ENCODE measurements at regions not wholly inside any gene's neighbourhood (a gene's known extent, or its start where the extent isn't known, plus 50 kb on each side); places are given as distances from the start of the nearest gene placed in this dataset.

DNA sequence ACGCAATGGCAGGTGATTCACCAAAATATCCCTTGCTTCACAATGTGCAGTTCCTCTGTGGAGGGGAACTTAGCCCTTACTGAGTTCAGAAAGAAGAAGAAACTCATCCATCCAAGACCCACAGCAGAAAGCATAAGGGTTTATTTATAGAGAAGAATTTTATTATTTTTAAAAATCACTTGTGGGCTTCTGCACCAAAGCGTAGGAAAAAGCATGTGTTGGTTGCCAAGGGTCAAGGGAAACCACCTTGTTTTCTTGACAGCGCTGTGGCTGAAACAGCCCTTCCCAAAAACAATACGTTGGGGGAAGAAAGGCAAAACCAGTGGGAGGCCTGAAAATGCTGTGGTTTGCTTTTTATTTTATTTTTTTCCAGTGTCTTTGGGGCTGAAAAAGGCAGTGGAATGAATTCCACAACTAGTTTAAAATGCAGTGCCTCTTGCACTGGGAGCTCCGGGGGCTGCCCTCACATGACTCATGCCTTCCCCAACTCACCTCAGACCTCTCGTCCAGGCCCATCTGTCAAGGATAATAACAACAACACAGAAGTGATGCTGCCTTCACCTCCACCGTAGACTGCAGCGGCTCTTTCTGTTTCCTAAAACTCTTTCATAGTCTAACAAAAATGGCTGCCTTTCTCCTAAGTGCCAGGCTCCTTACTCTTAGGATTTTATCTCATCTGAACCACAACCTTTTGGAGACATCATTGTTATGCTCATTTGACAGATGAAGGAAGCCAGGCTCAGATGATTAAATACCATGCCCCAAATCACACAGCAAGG is 224.2 kb upstream of the JUN start:
- DNase-seq: no peak

DNA sequence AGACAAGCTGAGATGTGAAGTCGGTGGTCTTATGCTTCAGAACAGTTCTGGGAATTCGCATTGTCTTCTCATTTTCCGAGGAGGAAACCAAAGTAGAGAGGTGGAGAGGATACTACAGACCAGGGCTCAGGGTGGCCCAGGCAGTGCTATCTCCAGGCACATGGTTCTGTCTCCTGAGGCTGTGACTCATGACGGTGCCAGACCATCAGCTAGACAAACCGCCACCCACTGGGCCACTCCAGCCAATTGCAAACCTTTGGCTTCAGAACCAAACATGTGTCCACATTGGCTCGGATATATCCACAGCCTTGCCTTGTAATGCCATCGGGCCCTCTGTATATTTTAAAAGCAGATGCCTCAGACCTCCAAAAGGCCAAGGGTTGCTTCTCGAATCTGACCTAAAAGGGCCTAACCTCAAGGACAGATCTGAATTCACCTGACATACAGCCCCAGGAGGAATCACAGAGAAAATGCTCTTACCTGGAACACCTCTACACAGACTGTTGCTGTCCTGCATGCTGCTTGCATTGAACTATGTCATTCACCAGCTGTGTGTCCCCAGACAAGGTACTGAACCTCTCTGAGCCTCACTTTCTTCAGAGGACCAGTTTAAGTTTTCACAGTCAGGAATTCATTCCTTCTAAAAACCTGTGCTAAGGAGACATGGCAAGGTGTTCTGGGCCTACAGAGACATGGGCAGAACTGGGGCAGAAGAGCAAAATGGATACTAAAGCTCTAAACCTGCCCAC is 224.9 kb upstream of the JUN start:
- no peak for DNase-seq

DNA sequence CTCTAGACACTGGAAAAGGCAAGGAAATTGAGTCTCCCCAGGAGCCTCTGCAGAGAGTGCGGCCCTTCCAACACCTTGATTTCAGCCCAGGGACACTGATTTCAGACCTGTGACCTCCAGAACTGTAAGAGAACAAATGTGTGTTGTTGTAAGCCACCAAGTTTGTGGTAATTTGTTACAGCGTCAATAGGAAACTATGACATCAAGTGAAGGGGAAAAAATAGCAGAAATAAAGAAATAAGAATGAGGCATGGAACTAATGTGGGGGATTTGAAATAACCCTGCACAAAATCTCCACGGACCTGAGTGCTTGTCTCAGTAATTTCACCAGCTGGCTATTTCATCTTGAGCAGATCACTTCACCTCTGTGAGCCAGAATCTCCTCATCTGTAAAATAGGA is 227.8 kb upstream of the JUN start:
- no peak for DNase-seq

DNA sequence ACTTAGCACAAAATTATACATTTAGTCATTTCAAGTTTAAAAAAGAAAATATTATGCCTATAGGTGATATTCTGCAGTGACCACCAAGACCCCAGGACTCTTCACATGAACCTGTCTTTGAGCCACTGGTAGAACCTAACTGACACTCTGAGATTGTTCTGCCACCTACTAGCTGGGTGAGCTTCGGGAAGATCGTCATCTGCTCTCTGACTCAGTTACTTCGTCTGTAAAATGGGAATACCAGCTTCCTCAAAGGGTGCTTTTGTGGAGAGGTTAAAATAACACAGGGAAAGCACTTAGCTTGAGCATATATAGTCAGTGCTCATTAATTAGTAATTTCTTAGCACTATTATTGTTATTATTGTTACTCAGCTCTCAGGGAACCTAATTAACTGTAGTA is 228.5 kb upstream of the JUN start:
- DNase-seq: no peak

DNA sequence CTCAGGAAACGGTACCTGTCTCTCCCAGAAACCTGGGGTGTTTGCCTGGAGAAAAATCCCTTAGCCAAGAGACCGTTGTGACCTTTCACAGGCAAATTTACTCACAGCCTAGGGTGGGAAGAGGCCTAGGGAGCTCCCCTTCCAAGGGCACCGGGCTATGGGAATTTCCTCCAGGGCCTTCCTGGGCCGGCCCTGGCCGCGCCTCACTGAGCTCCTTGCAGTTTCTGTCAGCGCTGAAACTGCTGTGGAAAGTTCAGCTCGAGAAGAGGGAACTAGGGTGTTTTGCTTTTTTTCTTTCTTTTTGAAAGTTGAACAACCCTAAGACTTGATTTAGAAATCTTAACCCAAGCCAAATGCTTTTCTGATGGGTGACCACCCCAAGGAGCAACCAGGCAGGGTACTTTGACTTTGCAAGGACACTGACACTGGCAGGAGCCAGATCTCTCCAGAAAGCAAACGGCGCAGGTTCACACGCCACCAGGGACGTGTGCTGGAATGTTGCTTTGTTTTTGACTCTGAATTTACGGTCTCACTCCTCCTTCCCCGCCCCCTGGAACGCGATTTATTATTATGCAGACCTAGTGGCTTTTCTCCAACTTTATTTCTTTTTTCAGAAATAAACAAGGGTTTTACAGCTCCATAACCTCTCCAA is 229.6 kb upstream of the JUN start:
- DNase-seq: no peak

DNA sequence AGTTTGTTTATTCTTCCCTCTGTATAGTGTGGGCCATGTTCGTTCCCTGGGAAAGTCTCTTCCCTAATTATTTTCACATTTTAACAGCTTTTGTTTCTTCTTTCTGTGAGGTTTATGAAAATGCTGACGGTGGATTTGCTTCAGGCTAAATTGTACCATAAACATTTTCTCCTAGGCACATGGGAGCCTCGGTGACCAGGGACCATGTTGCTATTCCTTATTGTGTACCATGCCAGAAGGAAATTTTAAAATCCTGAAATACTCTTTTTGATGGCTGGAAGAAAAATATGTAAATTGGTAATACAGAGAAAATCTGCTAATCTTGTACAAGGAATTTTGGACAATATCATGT is 230.1 kb upstream of the JUN start:
- DNase-seq: no peak

DNA sequence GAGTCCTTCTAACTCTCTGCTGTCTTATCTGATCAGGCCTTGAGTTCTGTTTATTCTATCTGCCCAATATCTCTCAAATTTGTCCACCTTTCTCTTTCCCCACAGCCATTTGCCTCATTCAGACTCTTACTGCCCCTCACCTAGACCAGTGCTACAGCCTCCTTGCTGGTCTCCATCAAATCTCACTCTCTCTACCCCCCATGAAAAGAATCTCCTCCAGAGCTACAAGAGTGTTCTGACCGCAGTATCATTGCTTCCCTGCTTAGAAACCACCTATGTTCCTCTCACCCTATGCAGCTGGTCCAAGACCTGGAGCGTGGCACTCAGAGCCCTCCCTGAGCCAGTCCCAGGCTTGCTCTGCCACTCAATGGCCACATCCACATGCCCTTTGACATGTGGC is 231.0 kb upstream of the JUN start:
- no peak for DNase-seq

DNA sequence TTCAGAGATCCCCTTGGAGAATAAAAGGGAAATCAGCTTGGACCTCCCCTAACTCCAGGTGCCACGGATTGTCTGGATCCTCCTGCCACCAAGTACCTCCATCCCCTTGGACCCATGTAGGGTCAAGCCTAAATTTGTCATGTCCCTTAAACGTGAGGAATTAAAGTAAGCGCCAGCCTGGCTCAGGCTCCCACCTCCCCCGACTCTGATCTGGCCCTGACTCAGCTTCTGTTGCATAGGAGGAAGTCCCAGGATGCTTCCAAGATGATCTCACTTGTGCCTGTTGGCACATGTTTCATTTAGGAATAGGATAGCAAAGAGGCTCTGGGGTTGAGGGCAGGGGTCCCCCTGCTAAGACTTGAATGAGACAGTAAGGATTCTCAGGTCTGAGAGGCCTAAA is 231.9 kb upstream of the JUN start:
- no peak for DNase-seq

DNA sequence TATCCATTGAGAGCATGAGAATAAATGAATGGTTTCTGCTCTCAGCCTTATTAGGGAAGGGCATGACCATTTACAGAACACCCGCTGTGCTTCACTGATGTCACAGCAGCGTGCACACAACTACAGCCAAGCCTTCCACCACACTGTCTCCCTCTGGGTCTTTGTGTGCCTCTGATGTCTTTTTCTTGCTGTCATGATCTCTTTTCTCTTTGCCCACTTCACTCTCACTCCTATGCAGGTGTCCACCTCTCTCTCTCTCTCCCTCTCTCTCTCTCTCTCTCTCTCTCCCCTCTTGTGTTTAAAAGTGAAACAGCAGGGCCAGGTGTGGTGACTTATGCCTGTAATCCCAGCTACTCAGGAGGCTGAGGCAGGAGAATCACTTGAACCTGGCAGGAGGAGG is 232.5 kb upstream of the JUN start:
- peak; percentile 87 for DNase-seq

DNA sequence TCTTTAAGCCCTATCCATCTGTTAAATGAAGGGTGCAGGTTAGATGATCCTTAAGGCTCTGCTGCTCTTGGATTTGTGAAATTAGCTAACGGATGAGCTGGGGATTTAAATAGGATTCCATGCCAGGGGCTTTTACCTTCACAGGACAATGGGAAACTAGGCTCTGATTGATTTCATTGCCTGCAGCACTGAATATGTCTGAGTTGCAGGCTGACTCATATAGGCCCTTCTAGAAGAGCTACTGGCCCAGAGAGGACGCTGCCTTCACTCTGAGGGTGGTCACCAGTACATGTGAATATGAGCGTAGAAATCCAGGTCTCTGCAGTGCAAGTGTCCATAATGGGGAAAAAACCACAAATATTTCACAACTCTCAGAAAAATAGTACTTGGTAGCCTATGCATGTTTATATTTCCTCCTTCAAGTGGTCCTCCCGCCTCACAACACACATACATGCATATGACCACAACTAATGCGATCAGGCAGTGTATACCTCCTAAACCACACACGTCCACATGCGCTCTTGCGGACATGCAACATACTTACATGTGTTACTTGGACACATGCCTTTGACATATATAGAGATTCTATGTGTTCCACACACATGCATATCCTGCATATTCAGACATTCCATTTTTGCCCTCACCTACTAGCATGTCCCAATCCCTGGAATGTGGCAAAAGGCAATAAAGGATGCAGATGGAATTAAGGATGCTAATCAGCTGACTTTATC is 233.8 kb upstream of the JUN start:
- DNase-seq: no peak

DNA sequence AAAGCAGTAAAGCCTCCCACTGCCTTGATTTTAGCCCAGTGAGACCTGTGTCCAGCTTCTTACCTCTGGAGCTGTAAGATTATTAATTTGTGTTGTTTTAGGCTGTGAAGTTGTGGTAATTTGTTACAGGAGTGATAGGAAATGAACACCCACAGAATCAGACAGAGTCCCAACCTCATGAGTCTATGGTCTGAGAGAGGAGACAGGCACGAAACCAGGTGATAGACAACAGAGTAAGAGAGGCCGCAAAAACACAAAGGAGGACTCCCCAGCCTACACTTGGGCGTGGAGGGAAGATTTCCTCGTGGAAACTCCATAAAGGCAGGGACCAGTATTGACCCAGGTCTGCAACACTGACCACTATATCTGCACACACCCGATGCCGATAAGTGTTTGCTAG is 234.6 kb upstream of the JUN start:
- no peak for DNase-seq

DNA sequence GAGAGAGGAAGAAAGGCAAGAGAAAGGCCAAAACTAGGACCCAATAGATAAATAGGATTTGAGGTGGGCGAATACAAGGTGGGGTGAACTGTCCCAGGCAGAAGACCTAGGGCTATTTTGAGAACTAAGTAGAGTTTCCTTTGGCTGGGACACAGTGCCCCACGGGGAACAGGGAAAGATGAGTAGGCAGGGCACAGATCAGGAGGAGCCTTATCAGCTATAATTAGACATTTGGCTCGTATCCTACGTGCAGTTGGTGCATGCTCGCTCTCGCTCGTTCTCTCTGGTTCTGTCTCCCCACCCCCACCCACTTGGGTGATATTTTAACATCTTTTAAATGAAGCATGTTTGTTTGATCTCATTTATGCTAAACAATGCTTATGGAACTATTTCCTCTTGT is 235.0 kb upstream of the JUN start:
- no peak for DNase-seq

DNA sequence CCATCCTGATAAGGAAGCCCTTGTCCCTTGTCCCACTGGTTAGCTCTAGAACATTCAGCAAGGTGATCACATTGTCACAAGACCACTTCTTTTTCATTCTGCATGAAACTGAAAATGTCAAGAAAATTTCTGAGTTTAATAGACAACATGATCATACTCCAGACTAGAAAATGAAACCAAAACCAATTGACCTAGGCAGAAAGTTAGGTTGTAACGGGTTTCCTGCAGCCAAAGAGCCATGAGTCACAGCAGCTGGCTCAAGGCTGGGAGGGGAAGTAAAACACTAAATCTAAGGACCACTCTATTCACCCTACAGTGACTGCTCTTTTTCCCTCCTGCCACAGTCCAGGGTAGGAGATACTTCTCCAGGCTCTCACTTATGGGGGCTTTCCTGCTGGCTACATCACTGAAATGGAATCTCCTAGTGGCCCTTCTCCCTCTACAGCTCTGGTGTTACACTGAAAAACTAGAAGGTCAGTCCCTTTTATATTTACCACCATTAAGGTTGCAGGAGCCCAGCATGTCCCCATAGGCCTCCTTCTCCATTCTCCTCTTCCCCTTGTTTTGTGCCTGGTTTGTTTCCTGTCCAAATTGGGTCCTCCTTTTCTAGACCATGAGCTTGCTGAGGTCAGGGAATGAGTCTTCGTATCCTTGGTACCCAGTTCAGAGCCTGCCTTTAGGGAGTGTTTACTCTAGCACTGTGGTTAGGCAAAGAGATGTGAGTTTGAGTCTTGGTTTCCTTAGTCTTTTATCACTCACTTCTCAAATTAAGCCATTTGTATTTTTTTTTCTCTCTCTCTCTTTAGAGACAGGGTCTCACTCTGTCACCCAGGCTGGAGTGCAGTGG is 236.5 kb upstream of the JUN start:
- no peak for DNase-seq

DNA sequence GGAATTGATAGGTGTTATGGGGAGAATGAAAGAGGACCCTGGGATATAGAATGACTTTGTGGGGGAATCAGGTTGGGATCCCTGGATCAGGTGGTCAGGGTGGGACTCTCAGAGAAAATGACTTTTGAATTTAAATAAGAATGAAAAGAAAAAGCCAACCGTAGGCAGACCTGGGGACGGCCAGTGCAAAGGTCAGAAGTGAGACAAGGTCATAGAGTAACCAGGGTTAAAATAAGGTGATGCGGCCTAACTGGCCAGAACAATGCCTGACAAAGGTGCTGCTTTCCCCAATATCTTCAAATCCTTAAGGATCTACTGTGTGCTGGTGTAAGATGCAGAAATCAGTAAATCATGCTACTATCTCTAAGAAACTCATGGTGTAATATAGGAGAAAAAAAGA is 238.4 kb upstream of the JUN start:
- no peak for DNase-seq

DNA sequence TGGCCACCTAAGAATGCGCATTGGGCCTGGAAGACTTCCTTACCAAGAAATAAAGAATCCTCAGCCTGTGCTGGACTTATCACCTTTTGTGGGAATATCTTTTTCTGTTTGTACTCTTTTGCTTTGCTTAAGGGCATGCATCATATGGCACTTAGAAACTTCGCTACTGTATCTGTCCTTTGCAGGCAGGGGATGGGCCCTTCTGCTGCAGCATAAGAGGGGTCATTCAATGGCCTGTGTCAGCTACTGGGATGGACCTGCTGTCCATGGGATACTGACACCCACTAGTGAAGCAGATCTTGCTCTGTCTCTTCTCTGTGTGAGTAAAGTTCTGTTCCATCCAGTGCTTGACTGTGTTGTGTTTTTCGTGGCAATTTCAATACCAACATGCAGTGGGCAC is 239.0 kb upstream of the JUN start:
- no peak for DNase-seq

DNA sequence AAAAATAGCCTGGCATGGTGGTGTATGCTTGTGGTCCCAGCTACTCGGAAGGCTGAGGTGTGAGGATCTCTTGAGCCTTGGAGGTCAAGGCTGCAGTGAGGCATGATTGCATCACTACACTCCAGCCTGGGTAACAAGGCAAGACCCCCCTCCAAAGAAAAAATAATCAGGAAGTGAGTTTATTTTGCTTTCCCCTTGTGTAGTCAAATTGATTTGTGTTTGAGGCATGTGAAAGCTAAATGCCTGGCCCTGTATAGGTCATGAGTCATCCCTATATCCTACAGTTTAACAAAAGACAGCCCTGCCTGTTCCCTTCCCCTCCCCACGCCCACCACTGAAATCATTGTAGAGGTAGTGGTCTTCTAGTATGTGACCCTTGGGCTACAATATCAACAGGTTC is 241.4 kb upstream of the JUN start:
- no peak for DNase-seq

DNA sequence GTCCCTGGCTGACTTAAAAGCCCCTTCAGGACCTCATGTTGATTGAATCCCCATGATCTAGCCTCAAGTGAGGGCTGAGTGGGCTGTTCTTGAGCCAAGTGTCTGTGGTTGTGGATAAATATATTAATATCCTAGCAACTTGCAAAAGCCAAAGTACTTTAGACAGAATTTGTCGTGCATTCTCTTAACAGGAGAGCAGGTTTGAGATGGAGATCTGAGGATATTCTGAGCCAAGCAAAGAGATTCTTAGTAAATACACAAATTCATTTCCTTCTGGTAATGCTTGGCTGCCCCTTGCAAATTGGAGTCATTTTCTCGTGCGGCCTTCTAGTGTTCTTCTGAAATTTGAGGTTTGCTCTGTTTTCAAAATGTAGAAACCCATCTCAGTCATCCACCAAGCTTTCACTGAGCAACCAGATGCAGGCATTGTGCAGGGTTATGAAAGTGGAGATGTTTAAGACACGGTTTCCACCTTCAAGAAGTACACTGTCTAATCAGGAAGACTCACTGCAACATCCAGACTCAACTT is 242.1 kb upstream of the JUN start:
- no peak for DNase-seq

DNA sequence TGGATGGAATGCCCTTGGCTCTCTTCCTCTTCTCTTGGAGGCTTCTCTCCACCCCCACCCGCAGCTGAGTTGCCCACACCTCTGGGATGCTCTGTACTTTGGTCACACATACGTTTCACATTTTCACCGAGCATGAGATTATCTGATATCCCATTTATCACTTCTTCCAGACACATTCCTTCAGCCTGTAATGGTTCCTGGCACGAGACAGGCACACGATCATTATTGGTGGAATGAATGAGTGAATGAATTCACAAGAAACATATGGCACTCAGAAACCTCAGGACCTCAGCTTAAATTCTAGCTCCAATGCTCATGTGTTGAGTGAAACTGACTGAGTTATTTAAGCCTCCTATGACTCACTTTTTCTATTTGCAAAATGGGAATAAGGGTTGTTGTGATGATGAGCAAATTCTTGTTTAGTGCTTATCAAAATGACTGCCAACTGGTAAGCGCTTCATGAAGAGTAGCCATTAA is 242.7 kb upstream of the JUN start:
- DNase-seq: no peak

DNA sequence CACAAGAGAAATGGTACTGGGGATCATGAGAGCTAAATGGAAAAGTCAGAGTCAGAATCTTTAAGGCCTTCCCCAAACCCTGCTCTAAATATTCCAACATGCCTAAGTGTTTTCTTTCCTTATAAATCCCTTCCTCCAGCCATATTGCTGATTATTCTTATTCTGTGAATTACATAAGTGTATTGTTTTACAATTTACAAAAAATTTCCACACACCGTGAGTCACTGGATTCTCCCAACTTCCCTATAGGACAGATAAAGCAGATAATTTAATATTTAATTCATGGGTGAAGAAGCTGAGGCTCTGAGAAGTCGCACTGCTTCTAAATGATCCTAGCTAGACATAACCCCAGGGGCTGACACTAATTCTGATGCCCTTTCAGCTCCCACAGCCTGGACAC is 243.3 kb upstream of the JUN start:
- DNase-seq: no peak

DNA sequence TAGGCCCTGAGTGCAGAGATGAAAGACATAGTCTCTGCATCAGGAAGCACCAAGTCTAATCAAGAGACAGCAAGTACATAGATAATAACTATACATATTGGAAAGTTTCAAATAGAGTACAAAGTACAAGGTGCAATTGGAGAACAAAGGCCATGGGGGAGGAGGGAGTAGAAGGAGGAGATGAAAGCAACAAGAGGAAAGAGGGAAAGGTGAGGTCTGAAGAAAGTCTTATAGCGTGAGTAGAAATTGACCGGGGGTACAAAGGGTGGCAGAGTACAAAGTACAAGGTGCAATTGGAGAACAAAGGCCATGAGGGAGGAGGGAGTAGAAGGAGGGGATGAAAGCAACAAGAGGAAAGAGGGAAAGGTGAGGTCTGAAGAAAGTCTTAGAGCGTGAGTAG is 244.2 kb upstream of the JUN start:
- no peak for DNase-seq

DNA sequence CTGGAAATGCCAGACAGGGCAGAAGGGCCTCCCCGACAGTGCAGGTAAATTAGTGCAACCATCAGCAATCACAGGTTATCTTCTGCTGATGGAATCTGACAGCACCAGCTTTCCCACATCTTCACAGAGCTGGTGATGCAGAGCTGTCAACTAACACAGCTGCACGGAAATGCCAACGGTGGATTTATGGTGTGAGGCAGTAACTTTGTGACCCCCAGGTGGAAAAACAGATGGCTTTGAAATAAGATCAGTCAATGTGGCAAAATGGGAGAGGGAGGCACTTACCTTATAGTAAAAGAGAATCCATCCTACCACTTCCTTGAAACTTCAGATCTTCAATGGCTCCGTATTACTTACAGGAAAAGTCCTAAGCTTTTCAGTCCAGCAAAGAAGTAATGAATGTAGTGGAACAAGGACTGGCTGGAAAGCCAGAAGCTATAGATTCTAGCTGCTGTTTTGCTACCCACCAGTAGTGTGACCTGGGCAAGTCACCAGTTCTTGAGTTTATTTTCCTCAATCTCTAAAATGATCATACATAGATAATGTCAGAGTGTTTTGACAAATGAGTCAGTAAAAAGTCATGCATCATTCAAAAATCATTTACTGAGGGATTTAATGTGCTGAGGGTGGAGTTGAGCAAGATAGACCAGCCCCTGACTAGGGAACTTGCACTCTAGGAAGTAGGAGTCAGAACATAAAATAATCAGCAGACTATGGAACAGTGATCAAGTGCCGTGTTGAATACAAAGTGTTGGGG is 245.7 kb upstream of the JUN start:
- DNase-seq: no peak

DNA sequence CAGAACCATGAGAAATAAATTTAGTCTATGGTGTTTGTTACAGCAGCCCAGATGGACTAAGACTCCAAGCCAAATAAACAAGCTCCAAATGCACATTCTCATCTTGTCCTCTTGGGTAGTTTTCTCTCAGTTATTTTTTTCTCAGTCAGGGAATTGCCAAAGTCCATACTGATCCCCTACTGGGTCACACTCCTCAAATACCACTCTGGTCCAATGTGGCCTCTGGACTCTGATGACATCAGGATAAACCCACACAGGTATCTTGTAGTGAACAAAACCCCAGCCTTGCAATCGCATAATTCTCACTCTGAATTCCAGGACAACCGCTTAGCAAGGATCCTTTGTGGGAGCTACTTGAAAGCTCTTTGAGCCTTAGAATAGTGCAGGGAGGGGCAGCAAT is 248.4 kb upstream of the JUN start:
- DNase-seq: no peak

Measured in NCI-H510A treated with DMSO at 0.1 percent for 48 hours (cell line).